Smooth muscle cell (in vitro differentiated cells): ENCODE measurements at regions not wholly inside any gene's neighbourhood (a gene's known extent, or its start where the extent isn't known, plus 50 kb on each side); places are given as distances from the start of the nearest gene placed in this dataset.
"Not testable (repeated sequence)": the region's sequence is repeated elsewhere in the genome, so short reads cannot be mapped to it uniquely, and the experiment has no call there.

Source experiments
- DNase-seq: peaks from one replicate; lab custom pipeline; 2025; ENCODE audit not compliant: unreplicated experiment; lab: John Stamatoyannopoulos, UW
- H2AFZ ChIP-seq: fragments of 200-600 bp; sonication (generic); 2 replicates; pipeline ENCODE4 v1.6.0; 2016; ENCODE audit warnings: antibody characterized with exemption, low read depth, mild to moderate bottlenecking
- H3F3A ChIP-seq: fragments of 200-600 bp; sonication (generic); 2 replicates; pipeline ENCODE4 v1.6.0; 2017; ENCODE audit warnings: antibody characterized with exemption, low read depth
- H3K27ac ChIP-seq: fragments of 200-600 bp; sonication (generic); 2 replicates; pipeline ENCODE4 v1.5.1; 2016; ENCODE audit warnings: low read depth, mild to moderate bottlenecking
- H3K27me3 ChIP-seq: fragments of 200-600 bp; sonication (generic); 2 replicates; pipeline ENCODE4 v1.6.1; 2016; ENCODE audit warnings: low read depth, mild to moderate bottlenecking
- H3K36me3 ChIP-seq: fragments of 200-600 bp; sonication (generic); 2 replicates; pipeline ENCODE4 v1.5.1; 2016; ENCODE audit warnings: low read depth
- H3K4me1 ChIP-seq: fragments of 200-600 bp; sonication (generic); 2 replicates; pipeline ENCODE4 v1.5.1; 2016; ENCODE audit warnings: low read depth
- H3K4me2 ChIP-seq: fragments of 200-600 bp; sonication (generic); 2 replicates; pipeline ENCODE4 v1.6.0; 2016; ENCODE audit warnings: mild to moderate bottlenecking
- H3K4me3 ChIP-seq: fragments of 200-600 bp; sonication (generic); 2 replicates; pipeline ENCODE4 v1.5.1; 2016; ENCODE audit warnings: mild to moderate bottlenecking
- H3K79me2 ChIP-seq: fragments of 200-600 bp; sonication (generic); 2 replicates; pipeline ENCODE4 v1.6.0; 2016; ENCODE audit warnings: low read depth, mild to moderate bottlenecking
- H3K9ac ChIP-seq: fragments of 200-600 bp; sonication (generic); 2 replicates; pipeline ENCODE4 v1.6.0; 2016; ENCODE audit warnings: low read depth
- H3K9me3 ChIP-seq: fragments of 200-600 bp; sonication (generic); replicated peaks from 2 replicates; pipeline ENCODE4 v1.5.1; 2016; ENCODE audit warnings: low read depth
- H4K20me1 ChIP-seq: fragments of 200-600 bp; sonication (generic); 2 replicates; pipeline ENCODE4 v1.6.0; 2016; ENCODE audit warnings: low read depth
- WGBS: methylation state at CpG from one replicate; pipeline ENCODE4 v1.1.7; 2016; ENCODE audit warnings: low lambda C conversion rate; 5-methylcytosine and 5-hydroxymethylcytosine counted together
- TF ChIP-seq, protein P1 (sequence below): fragments of 200-600 bp; sonication (generic); IDR thresholded peaks from 2 replicates; pipeline ENCODE4 v1.5.1; 2017; ENCODE audit warnings: borderline replicate concordance, mild to moderate bottlenecking, antibody characterized with exemption; ENCODE audit not compliant: insufficient read depth, poor library complexity, severe bottlenecking

- Histone ChIP-seq H3K4me3 (no peak overlapping the region), H3K27ac (no peak overlapping the region), H3K36me3 (no peaks in the 10 kb centered on the region), H4K20me1 (no peaks in the 10 kb centered on the region), H3K79me2 (no peaks in the 10 kb centered on the region), H3K9me3 (no peaks in the 10 kb centered on the region), H3K9ac (no peak overlapping the region), H3K4me1 (no peaks in the 10 kb centered on the region), H3K27me3 (no peaks in the 10 kb centered on the region), H3F3A (no peaks in the 10 kb centered on the region), H3K4me2 (no peak overlapping the region), H2AFZ (no peak overlapping the region)
- 70% methylated on average over 1 of the region's 1 CpG for WGBS
- DNase-seq, result no peak
- TF ChIP-seq, protein P1, sequence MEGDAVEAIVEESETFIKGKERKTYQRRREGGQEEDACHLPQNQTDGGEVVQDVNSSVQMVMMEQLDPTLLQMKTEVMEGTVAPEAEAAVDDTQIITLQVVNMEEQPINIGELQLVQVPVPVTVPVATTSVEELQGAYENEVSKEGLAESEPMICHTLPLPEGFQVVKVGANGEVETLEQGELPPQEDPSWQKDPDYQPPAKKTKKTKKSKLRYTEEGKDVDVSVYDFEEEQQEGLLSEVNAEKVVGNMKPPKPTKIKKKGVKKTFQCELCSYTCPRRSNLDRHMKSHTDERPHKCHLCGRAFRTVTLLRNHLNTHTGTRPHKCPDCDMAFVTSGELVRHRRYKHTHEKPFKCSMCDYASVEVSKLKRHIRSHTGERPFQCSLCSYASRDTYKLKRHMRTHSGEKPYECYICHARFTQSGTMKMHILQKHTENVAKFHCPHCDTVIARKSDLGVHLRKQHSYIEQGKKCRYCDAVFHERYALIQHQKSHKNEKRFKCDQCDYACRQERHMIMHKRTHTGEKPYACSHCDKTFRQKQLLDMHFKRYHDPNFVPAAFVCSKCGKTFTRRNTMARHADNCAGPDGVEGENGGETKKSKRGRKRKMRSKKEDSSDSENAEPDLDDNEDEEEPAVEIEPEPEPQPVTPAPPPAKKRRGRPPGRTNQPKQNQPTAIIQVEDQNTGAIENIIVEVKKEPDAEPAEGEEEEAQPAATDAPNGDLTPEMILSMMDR, result no peak
Observed at GRCh38 chr6:115873901-115874300, 186.8 kb downstream of the FRK start.

GRCh38 chr6:115870464-115870863 is 190.2 kb downstream of the FRK start:
- 87% methylated on average over 4 of the region's 4 CpGs for WGBS

DNA sequence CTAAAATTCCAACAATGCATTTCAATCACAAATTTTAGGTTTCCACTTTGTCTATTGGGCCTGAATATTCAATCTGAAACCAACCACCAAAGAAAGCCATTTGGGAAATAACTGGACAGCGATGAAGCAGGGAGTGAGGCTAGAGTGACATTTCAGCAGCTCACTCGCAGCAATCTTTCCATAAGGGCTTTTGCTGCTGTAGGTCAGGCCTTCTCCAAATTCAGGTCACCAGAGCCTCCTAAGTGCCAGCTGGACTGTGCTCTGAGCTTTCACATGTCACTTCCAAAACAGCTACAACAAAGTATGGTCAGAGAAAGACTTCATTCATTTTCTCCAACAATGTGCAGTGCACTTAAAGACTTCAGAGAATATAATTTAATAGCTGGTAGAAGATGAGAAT is 194.8 kb downstream of the FRK start:
- Histone ChIP-seq H3K36me3 (no peaks in the 10 kb centered on the region), H3K9me3 (no peaks in the 10 kb centered on the region), H3F3A (no peaks in the 10 kb centered on the region), H3K4me1 (no peaks in the 10 kb centered on the region), H2AFZ (no peak overlapping the region), H3K9ac (no peak overlapping the region), H4K20me1 (no peaks in the 10 kb centered on the region), H3K27me3 (no peaks in the 10 kb centered on the region), H3K4me3 (no peak overlapping the region), H3K79me2 (no peaks in the 10 kb centered on the region), H3K4me2 (no peak overlapping the region), H3K27ac (no peak overlapping the region)
- 97% methylated on average over 2 of the region's 2 CpGs for WGBS
- DNase-seq, result no peak
- TF ChIP-seq, protein P1, result no peak

More at GRCh38 chr6:115870464-115870863, 190.2 kb downstream of the FRK start:
- H3F3A ChIP-seq, result no peaks in the 10 kb centered on the region
- TF ChIP-seq, protein P1, result no peak
- no peak overlapping the region for H3K4me2 ChIP-seq
- no peaks in the 10 kb centered on the region for H3K79me2 ChIP-seq
- H3K27me3 ChIP-seq, result no peaks in the 10 kb centered on the region
- H3K4me3 ChIP-seq, result no peak overlapping the region
- no peak overlapping the region for H3K9ac ChIP-seq
- H4K20me1 ChIP-seq, result no peaks in the 10 kb centered on the region
- no peaks in the 10 kb centered on the region for H3K36me3 ChIP-seq
- no peak for DNase-seq
- no peaks in the 10 kb centered on the region for H3K9me3 ChIP-seq
- no peak overlapping the region for H2AFZ ChIP-seq
- no peak overlapping the region for H3K27ac ChIP-seq
- H3K4me1 ChIP-seq, result no peaks in the 10 kb centered on the region

- no peak for DNase-seq
- no peak overlapping the region for H3K27ac ChIP-seq
- no peak overlapping the region for H3K9ac ChIP-seq
- H2AFZ ChIP-seq, result no peak overlapping the region
- no peaks in the 10 kb centered on the region for H3K4me1 ChIP-seq
- H3K9me3 ChIP-seq, result no peaks in the 10 kb centered on the region
- no peaks in the 10 kb centered on the region for H3K79me2 ChIP-seq
- H3K4me3 ChIP-seq, result no peak overlapping the region
- H3K27me3 ChIP-seq, result no peaks in the 10 kb centered on the region
- TF ChIP-seq, protein P1, result no peak
- no peaks in the 10 kb centered on the region for H3K36me3 ChIP-seq
- no peaks in the 10 kb centered on the region for H3F3A ChIP-seq
- H3K4me2 ChIP-seq, result no peak overlapping the region
- no peaks in the 10 kb centered on the region for H4K20me1 ChIP-seq
Observed at GRCh38 chr6:115863211-115863610, 197.5 kb downstream of the FRK start.

- H3K4me1 ChIP-seq, H2AFZ ChIP-seq: not testable (repeated sequence)
- WGBS, result 73% methylated on average over 2 of the region's 2 CpGs
Observed at GRCh38 chr6:115861658-115862057, 199.0 kb downstream of the FRK start.

GRCh38 chr6:115859577-115859976 is 201.1 kb downstream of the FRK start:
- H3K9me3 ChIP-seq, H3K27ac ChIP-seq, H3K4me1 ChIP-seq, H4K20me1 ChIP-seq, H3K4me3 ChIP-seq, H3K4me2 ChIP-seq, H3K9ac ChIP-seq, DNase-seq, H2AFZ ChIP-seq, H3K36me3 ChIP-seq, H3F3A ChIP-seq, H3K27me3 ChIP-seq, H3K79me2 ChIP-seq: not testable (repeated sequence)
- WGBS, result 92% methylated on average over 2 of the region's 2 CpGs

More at GRCh38 chr6:115861658-115862057, 199.0 kb downstream of the FRK start:
- not testable (repeated sequence) for H3K27me3 ChIP-seq, DNase-seq, H3K27ac ChIP-seq, H3K79me2 ChIP-seq, H3K4me3 ChIP-seq, H3K4me2 ChIP-seq, H3K9ac ChIP-seq, H4K20me1 ChIP-seq, H3F3A ChIP-seq, H3K9me3 ChIP-seq, H3K36me3 ChIP-seq
